SU-DHL-6 (cell line): ENCODE measurements at regions not wholly inside any gene's neighbourhood (a gene's known extent, or its start where the extent isn't known, plus 50 kb on each side); places are given as distances from the start of the nearest gene placed in this dataset.

Experiments
- CTCF ChIP-seq: fragments of 200-600 bp; sonication (generic); IDR thresholded peaks from one replicate; pipeline ENCODE4 v1.5.1; 2017; ENCODE audit warnings: antibody characterized with exemption, mild to moderate bottlenecking, low read length, moderate library complexity; ENCODE audit not compliant: insufficient read depth, poor library complexity, severe bottlenecking
- EZH2phosphoT487 ChIP-seq: fragments of 200-600 bp; sonication (generic), shearing (Covaris generic); conservative IDR thresholded peaks from 2 replicates; pipeline ENCODE4 v1.6.1; 2018; ENCODE audit warnings: mild to moderate bottlenecking, antibody characterized with exemption, low read length, moderate library complexity, mixed read lengths

DNA sequence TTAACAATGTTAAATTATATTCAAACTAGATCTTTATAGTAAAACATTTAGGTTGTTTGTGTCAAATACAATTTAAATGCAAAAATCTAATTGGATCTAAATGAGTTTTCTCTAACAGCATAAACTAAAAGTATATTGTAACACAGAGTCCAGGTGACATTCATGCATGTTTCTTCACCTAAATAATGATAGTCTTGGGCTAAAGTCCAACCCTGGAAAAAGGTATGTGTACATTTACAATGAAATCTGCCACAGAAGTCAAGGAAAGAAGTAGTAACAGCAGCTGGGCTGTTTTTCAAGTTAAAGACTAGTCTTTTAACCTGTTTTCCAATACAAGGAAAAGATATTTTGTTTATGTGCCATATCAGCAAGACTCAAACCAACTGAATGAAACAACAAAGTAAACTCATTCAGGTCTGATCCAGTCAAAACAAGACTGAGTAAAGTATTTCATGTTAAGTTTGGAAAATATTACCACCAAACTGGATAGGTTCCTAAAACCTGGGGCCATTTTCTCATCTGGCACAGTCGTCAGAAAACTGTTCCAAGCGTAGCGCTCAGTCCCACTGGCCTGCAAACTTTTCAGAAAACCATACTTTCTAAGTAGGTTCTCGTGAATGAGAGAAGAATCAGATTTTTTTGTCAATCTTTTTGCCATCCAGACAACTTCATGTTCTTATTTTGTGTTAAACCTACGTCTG, 349.2 kb downstream of the HGF start:
- TF ChIP-seq CTCF (no peak), EZH2phosphoT487 (no peak)
